HL-60 (cell line): ENCODE measurements at regions not wholly inside any gene's neighbourhood (a gene's known extent, or its start where the extent isn't known, plus 50 kb on each side); places are given as distances from the start of the nearest gene placed in this dataset.
"Not testable (repeated sequence)": the region's sequence is repeated elsewhere in the genome, so short reads cannot be mapped to it uniquely, and the experiment has no call there.

Experiments used
- GABPA ChIP-seq: IDR thresholded peaks from 2 replicates; pipeline ENCODE4 v1.6.1; 2012; ENCODE audit warnings: low read depth
- POLR2AphosphoS5 ChIP-seq: IDR thresholded peaks from 2 replicates; pipeline ENCODE4 v1.6.1; 2012; ENCODE audit warnings: low read depth
- REST ChIP-seq: IDR thresholded peaks from 2 replicates; pipeline ENCODE4 v1.6.1; 2012; ENCODE audit warnings: low read depth; ENCODE audit not compliant: insufficient replicate concordance
- SPI1 ChIP-seq: IDR thresholded peaks from 2 replicates; pipeline ENCODE4 v1.6.1; 2012; ENCODE audit warnings: low read depth, mild to moderate bottlenecking, borderline replicate concordance
- TF ChIP-seq, protein P1 (sequence below): IDR thresholded peaks from one replicate; pipeline ENCODE4 v1.5.1; 2011; ENCODE audit warnings: low read length, control low read depth, inconsistent platforms; ENCODE audit not compliant: insufficient read depth

GRCh38 chr3:75474530-75474929 lies 189.6 kb upstream of the FRG2C start:
- TF ChIP-seq, protein P1, sequence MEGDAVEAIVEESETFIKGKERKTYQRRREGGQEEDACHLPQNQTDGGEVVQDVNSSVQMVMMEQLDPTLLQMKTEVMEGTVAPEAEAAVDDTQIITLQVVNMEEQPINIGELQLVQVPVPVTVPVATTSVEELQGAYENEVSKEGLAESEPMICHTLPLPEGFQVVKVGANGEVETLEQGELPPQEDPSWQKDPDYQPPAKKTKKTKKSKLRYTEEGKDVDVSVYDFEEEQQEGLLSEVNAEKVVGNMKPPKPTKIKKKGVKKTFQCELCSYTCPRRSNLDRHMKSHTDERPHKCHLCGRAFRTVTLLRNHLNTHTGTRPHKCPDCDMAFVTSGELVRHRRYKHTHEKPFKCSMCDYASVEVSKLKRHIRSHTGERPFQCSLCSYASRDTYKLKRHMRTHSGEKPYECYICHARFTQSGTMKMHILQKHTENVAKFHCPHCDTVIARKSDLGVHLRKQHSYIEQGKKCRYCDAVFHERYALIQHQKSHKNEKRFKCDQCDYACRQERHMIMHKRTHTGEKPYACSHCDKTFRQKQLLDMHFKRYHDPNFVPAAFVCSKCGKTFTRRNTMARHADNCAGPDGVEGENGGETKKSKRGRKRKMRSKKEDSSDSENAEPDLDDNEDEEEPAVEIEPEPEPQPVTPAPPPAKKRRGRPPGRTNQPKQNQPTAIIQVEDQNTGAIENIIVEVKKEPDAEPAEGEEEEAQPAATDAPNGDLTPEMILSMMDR = not testable (repeated sequence)
- not testable (repeated sequence) for TF ChIP-seq POLR2AphosphoS5, SPI1, REST, GABPA
